Thyroid gland (tissue), 4 donors: ENCODE measurements at regions not wholly inside any gene's neighbourhood (a gene's known extent, or its start where the extent isn't known, plus 50 kb on each side); places are given as distances from the start of the nearest gene placed in this dataset.

ENCODE experiments used
- POLR2A ChIP-seq, 2 donors: fragments of 450-650 bp; IDR thresholded peaks; one replicate each; pipeline ENCODE4 v1.6.1; 2017; ENCODE audit warnings: antibody characterized with exemption in 2 of 2, mild to moderate bottlenecking in 2 of 2, moderate library complexity in 1 of 2
- TF ChIP-seq, protein P1 (sequence below), 6 experiments: fragments of 200-600 bp in 3 of 6; fragments of 450-650 bp in 3 of 6; sonication (generic) in 3 of 6; IDR thresholded peaks; one replicate each; pipeline ENCODE4 v1.5.1; 2016 to 2019; ENCODE audit warnings: antibody characterized with exemption in 6 of 6, mild to moderate bottlenecking in 2 of 6, inconsistent platforms in 1 of 6, moderate library complexity in 1 of 6

DNA sequence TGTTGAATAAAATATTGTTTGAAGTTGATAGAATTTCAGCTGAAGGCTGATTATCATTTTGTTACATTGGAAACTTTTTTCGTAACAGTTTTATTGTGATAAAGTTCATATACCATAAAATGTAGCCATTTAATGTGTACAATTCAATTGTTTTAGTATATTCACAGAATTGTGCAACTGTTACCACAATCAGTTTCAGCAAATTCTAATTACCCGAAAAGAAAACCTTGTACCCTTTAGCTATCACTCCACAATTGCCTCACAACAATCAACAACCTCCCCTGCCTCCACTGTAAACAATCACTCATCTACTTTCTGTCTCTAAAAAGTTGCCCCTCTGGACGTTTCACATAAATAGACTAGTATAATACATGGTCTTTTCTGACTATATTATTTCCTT lies 179.7 kb upstream of the BET1 start:
- TF ChIP-seq, protein P1, sequence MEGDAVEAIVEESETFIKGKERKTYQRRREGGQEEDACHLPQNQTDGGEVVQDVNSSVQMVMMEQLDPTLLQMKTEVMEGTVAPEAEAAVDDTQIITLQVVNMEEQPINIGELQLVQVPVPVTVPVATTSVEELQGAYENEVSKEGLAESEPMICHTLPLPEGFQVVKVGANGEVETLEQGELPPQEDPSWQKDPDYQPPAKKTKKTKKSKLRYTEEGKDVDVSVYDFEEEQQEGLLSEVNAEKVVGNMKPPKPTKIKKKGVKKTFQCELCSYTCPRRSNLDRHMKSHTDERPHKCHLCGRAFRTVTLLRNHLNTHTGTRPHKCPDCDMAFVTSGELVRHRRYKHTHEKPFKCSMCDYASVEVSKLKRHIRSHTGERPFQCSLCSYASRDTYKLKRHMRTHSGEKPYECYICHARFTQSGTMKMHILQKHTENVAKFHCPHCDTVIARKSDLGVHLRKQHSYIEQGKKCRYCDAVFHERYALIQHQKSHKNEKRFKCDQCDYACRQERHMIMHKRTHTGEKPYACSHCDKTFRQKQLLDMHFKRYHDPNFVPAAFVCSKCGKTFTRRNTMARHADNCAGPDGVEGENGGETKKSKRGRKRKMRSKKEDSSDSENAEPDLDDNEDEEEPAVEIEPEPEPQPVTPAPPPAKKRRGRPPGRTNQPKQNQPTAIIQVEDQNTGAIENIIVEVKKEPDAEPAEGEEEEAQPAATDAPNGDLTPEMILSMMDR (IDR thresholded peaks at IDR 0.05), result no peak
- TF ChIP-seq POLR2A (IDR thresholded peaks at IDR 0.05), result no peak
